ENCODE measurements at regions not wholly inside any gene's neighbourhood (a gene's known extent, or its start where the extent isn't known, plus 50 kb on each side); places are given as distances from the start of the nearest gene placed in this dataset.
A peak's percentile ranks its signal among the peaks of the same experiment; 100 is the strongest.
"Not testable (repeated sequence)": the region's sequence is repeated elsewhere in the genome, so short reads cannot be mapped to it uniquely, and the experiment has no call there.

DNA sequence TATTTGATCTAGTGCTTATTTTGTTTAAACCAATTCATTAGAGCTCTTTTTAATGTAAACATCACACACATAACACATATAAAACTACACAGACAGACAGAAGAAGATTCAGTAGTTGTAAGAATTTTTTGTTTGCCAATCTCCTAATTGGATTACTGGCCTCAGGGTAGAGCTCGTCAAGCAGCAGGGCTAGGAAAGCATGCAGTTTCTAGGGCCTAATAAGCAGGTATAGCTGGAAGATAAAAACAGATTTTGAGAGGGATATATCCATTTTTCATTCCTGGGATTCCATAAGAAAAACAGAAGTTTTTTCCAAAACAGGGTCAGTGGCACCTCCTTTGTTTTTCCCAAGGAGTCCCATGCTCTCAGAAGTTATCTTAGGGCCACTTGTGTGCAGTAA lies 265.2 kb upstream of the SGO1 start:
- DNase-seq = no peak

GRCh38 chr3:20450611-20451010 lies 264.6 kb upstream of the SGO1 start:
- no peak for DNase-seq

DNA sequence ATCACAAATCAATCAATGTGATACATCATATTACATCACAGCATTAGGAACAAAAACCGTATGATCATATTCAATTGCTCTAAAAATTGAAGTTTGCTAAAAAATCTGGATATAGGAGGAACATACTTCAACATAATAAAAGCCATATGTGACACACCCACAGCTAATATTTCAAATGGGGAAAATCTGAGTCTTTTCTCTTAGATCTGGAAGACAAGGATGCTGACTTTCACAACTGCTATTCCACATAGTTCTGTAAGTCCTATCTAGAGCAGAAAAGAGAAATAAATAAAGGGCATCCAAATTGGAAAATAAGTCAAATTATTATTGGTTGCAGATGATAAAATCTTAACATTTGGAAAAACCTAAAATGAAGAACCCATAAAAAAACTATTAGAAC lies 256.8 kb upstream of the SGO1 start:
- no peak for DNase-seq

DNA sequence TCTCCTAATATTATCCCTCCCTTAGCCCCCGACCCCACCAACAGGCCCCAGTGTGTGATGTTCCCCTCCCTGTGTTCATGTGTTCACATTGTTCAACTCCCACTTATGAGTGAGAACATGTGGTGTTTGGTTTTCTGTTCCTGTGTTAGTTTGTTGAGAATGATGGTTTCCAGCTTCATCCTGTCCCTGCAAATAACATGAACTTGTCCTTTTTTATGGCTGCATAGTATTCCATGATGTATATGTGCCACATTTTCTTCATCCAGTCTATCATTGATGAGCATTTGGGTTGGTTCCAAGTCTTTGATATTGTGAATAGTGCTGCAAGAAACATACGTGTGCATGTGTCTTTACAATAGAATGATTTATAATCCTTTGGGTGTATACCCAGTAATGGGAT lies 241.3 kb upstream of the SGO1 start:
- DNase-seq = not testable (repeated sequence)

- DNase-seq = no peak
Observed at GRCh38 chr3:20425138-20425537, 239.1 kb upstream of the SGO1 start.

GRCh38 chr3:20424086-20424485 lies 238.1 kb upstream of the SGO1 start:
- DNase-seq = no peak

GRCh38 chr3:20422391-20422790 lies 236.4 kb upstream of the SGO1 start:
- no peak for DNase-seq

- no peak for DNase-seq
Observed at GRCh38 chr3:20417388-20418108, 231.5 kb upstream of the SGO1 start.

- no peak for DNase-seq
Observed at GRCh38 chr3:20406611-20407011, 220.6 kb upstream of the SGO1 start.

DNA sequence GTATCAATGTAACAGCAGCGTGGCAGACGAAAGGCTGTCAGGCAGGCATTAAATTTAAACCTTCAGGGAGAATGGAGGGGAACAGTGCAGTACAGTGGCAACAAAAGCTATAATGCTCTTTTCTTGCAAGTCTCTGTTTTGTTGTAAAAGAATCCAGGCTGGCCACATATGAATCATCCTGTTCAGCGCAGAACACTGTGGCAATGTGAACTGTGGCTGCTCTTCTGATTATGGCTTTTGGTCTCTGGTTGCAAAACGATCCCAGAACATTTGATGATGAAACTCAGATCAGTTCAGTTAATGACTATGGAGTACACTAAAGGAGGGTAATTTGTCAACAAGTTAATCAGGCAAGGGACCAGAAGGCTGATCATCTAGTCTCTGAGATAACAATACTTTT lies 219.7 kb upstream of the SGO1 start:
- DNase-seq = peak in 1 of 2 experiments; percentile 2

DNA sequence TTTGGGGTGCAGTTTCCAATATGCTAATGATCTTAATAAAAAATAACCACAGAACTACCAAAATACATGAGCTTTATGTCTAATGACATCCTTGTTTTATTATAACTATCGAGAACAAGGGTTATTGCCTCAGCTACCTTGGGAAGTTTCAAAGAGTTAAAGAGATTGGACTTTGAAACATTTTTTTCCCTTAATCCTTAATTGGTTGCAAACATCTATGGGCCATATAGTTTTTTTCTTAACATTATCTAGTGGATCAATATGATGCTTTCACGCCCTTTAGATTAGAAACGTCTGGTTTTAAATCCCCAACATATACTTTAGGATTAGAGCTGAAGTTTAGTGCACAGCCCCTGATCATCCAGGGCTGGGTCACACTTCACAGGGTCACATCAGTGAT lies 219.2 kb upstream of the SGO1 start:
- DNase-seq = no peak

DNA sequence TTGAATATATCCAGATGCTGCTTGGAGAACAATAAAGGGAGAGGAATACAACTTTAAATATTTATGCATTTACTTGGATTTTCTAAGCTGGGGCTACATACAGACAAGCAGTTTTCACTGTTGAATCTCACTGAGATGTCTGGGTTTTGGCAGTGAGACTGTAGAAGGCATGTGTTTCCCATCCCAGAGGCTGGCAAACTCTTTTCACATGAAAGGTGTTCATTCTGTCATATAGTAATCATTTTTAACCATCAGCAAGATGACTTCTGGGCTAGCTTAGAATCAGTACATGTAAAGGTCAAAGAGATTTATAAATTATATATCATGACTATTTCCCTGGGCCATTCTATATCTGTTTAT lies 218.7 kb upstream of the SGO1 start:
- no peak for DNase-seq

DNA sequence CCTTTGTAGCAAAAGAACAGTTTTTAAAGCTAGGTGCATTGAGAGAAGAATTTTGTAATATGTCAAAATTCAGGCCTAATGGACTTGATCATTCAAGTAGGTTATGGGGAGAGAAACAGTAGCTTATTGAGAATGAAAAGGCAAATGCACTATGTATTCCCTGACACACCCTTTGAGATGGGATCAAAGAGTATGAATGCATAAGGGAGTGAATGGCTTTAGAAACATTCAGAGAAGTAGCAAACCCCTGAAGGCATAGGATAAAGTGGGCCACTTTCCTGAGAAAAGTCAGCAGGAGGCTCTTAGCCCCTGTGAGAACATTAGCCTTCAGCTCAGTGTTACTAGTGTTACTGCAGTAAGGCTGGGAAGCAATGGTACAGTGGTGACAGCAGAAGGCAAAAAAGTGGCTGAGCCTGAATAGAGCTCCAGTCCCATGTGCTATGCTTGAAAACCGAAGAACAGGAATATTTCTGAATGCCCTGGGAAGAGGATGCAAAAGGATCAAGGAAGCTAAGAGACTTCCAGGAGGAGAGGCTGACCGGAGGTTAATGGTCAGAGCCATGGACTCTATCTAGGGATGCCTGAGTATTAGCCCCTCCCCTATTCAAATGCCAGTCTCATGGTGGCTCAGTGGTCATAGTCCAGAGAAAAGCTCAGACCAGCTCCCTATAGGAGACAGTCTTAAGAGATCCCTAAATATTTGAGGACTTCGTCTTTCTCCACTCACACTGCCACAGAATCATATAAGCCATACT lies 218.2 kb upstream of the SGO1 start:
- DNase-seq = no peak

DNA sequence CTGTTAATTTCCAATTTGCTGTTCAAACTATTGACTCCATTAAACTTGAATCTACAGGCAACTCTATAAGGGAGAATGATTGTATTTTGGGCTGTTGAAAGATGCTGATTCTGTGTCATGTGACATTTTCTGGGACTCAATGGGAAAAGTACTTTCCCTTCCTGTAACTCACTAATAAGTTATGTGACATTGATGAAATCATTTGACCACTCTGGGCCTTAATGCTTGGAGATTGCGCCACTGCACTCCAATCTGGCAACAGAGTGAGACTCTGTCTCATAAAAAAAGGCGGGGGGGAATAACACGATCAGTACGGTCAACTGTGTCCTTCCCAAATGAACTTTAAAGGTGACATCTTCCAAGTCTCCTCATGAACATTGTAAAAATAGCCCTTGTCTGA lies 215.2 kb upstream of the SGO1 start:
- DNase-seq = no peak

- DNase-seq = no peak
Observed at GRCh38 chr3:20400686-20401085, 214.7 kb upstream of the SGO1 start.

GRCh38 chr3:20400281-20400680 lies 214.3 kb upstream of the SGO1 start:
- DNase-seq = no peak

GRCh38 chr3:20396335-20396734 lies 210.3 kb upstream of the SGO1 start:
- no peak for DNase-seq

- no peak for DNase-seq
Observed at GRCh38 chr3:20395692-20396091, 209.7 kb upstream of the SGO1 start.

DNA sequence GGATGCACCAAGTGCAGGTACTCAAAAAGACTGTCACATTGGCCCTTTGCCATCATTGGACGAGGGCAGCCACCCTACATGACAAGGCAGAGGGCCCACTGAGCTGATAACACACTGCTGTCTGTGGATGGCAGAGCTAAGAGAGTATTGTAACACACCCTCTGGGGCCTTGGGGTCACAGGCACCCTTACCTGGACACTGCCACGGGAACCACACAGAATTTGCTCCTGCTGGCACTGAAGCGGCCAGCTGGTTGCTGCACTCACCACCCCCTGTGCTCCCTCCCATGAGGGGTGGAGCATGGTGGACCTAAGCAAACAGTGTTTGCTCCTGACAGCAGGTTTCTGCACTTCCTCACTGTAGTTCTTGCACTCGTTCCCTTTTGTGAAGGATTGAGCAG lies 208.2 kb upstream of the SGO1 start:
- no peak for DNase-seq

DNA sequence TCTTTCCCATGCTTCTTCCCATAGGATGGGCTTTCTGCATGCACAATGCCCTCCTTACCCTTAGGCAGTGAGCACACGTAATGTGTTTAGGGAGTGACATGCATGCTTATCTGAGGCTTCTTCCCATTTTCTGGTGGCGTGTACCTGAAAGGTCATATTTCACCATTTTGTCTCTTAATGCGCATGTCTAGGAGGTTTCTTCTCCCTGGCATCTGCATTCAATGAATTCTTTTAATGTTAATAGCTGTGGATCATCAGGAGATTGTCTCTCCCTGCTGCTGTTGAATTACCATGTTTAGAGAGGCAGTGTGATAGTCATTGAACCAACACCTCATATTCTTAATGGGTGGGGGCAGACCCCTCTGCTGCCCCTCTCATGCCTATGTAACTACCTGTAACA lies 205.6 kb upstream of the SGO1 start:
- DNase-seq = no peak

- no peak for DNase-seq
Observed at GRCh38 chr3:20388971-20389370, 203.0 kb upstream of the SGO1 start.

- DNase-seq = no peak
Observed at GRCh38 chr3:20380295-20380694, 194.3 kb upstream of the SGO1 start.

DNA sequence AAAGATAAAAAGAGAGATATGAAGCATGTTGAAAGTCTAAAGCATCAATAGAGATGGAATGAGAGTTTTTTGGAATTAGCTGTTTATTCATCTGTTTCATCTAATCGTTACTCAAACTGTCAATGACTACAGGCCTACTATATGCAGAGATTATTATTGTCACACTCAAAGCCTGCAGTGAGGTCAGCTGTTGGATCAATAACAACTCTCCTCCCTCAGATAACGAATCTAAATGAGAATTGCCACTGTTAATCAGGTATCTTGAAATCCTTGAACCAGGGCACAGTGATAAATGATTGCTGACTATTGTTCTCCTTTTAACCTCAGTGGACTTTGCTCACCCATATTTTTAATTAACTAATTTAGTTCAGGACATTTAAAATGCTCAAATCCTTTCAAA lies 192.3 kb upstream of the SGO1 start:
- no peak for DNase-seq

DNA sequence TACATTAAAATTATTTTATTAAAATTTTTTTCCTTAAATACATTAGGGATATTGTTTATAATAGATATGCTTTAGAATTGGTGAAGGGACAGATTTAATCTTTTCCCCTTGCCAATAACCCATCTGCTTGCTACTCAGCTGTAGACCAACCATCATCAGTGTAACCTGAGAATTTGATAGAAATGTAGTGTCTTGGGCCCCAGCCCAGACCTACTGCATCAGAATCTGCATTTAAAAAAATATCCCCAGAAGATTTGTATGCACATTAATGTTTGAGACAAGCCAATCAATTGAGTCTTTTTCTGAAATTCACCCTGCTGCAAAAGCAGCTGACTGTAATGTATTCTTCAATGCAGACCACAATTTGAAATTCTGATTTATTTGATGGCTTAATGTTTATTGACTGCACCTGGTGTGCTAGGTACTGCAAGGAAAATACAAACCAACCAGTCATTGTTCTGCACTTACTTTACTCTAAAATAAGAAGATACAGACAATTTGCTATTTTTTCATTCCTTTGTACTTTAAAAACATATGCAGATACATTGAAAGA lies 190.7 kb upstream of the SGO1 start:
- DNase-seq = no peak

GRCh38 chr3:20375302-20375701 lies 189.3 kb upstream of the SGO1 start:
- DNase-seq = no peak
